Thymus (tissue), 11 donors: ENCODE measurements at regions not wholly inside any gene's neighbourhood (a gene's known extent, or its start where the extent isn't known, plus 50 kb on each side); places are given as distances from the start of the nearest gene placed in this dataset.

Experiments
- DNase-seq, 9 donors: peaks; one replicate each; pipeline ENCODE4 v3.0.0-alpha.2; 2013; ENCODE audit warnings: low spot score in 9 of 9, low read depth in 6 of 9, missing footprints in 1 of 9
- H3K27ac ChIP-seq, 2 donors: one replicate each; pipeline ENCODE4 v1.5.1; 2013; ENCODE audit warnings: control low read depth in 1 of 2, low read depth in 1 of 2, low read length in 1 of 2, mild to moderate bottlenecking in 1 of 2, moderate library complexity in 1 of 2
- H3K27me3 ChIP-seq, 2 donors: one replicate each; pipeline ENCODE4 v1.5.1; 2013; ENCODE audit warnings: low read length in 1 of 2; ENCODE audit not compliant: control insufficient read depth in 2 of 2, insufficient read depth in 1 of 2
- H3K36me3 ChIP-seq, 2 donors: one replicate each; pipeline ENCODE4 v1.5.1; 2013; ENCODE audit warnings: low read length in 1 of 2, mild to moderate bottlenecking in 1 of 2, moderate library complexity in 1 of 2; ENCODE audit not compliant: control insufficient read depth in 2 of 2, insufficient read depth in 2 of 2
- H3K4me1 ChIP-seq, 2 donors: one replicate each; pipeline ENCODE4 v1.5.1; 2013; ENCODE audit warnings: low read length in 2 of 2; ENCODE audit not compliant: control insufficient read depth in 2 of 2, insufficient read depth in 2 of 2
- H3K4me3 ChIP-seq, 2 donors: one replicate each; pipeline ENCODE4 v1.5.1; 2013; ENCODE audit warnings: low read length in 2 of 2, control low read depth in 1 of 2, mild to moderate bottlenecking in 1 of 2
- H3K9me3 ChIP-seq, 2 donors: one replicate each; pipeline ENCODE4 v1.5.1; 2013; ENCODE audit warnings: low read length in 1 of 2, mild to moderate bottlenecking in 1 of 2; ENCODE audit not compliant: control insufficient read depth in 2 of 2, insufficient read depth in 1 of 2
- WGBS: extraction: QIAGEN DNeasy Blood & Tissue Kit; methylation state at CpG from one replicate; pipeline ENCODE4 v1.1.7; 2013; 5-methylcytosine and 5-hydroxymethylcytosine counted together
- donor health status: healthy.

GRCh38 chr13:37385248-37385647, 213.3 kb downstream of the POSTN start:
- H3K27ac ChIP-seq = no peak overlapping the region
- no peaks in the 10 kb centered on the region for H3K4me1 ChIP-seq
- H3K9me3 ChIP-seq = no peaks in the 10 kb centered on the region
- DNase-seq = no peak
- H3K4me3 ChIP-seq = no peak overlapping the region
- 91% methylated on average over 4 of the region's 4 CpGs for WGBS
- no peaks in the 10 kb centered on the region for H3K36me3 ChIP-seq
- H3K27me3 ChIP-seq = no peaks in the 10 kb centered on the region

DNA sequence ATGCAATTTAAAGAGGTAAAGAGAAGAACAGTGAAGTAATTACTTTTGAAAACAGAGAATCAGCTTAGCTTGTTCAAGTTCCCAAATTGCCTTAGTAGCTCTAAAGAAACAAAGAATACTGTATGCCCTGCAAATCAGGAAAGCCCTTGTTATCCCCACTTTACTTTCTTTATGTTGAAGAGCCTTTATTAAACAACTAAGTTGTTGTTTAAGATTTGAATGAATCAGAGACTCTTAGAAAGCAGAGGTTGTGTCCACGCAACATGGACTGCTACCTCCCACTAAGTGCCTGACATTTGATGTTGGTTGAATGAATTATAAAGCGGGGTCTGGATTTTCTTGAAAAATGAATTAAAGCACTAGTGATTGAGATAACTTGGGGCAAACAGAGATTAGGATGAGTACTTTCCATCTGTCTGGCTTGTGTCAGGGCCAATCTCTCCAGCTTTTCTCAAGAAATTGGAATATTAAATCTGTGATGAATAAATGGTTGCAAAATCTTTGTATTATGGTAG, 214.7 kb downstream of the POSTN start:
- H3K4me1 ChIP-seq = no peaks in the 10 kb centered on the region
- H3K4me3 ChIP-seq = no peak overlapping the region
- no peaks in the 10 kb centered on the region for H3K36me3 ChIP-seq
- H3K9me3 ChIP-seq = no peaks in the 10 kb centered on the region
- DNase-seq = no peak
- no peaks in the 10 kb centered on the region for H3K27me3 ChIP-seq
- no peak overlapping the region for H3K27ac ChIP-seq
- whole genome bisulfite sequencing = 99% methylated on average over 2 of the region's 2 CpGs

DNA sequence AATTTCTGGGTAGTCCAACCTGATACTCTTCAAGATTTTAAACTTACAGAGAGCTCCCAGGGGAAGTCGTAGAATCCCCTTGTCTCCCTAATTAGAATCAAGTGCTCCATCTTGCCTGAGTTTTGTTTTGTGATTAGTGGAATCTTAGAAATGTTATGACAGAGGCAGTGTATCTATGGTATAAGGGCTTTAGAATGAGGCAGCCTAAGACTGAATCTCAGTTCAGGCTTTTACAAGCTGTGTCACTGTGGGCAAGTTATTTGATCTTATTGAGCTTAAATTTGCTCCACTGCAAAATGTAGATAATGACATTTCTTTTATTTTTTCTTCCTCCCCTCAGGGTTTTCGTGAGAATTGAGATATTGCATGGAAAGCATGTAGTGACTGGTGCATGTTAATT, 215.5 kb downstream of the POSTN start:
- no peaks in the 10 kb centered on the region for H3K27me3 ChIP-seq
- no peak overlapping the region for H3K4me3 ChIP-seq
- WGBS = 82% methylated on average over 2 of the region's 2 CpGs
- no peak overlapping the region for H3K27ac ChIP-seq
- H3K9me3 ChIP-seq = no peaks in the 10 kb centered on the region
- no peaks in the 10 kb centered on the region for H3K36me3 ChIP-seq
- no peaks in the 10 kb centered on the region for H3K4me1 ChIP-seq
- no peak for DNase-seq

GRCh38 chr13:37382146-37382545, 216.4 kb downstream of the POSTN start:
- DNase-seq = no peak
- no peak overlapping the region for H3K27ac ChIP-seq
- 85% methylated on average over 2 of the region's 2 CpGs for WGBS
- no peaks in the 10 kb centered on the region for H3K4me1 ChIP-seq
- H3K36me3 ChIP-seq = no peaks in the 10 kb centered on the region
- H3K27me3 ChIP-seq = no peaks in the 10 kb centered on the region
- H3K9me3 ChIP-seq = no peaks in the 10 kb centered on the region
- H3K4me3 ChIP-seq = no peak overlapping the region

DNA sequence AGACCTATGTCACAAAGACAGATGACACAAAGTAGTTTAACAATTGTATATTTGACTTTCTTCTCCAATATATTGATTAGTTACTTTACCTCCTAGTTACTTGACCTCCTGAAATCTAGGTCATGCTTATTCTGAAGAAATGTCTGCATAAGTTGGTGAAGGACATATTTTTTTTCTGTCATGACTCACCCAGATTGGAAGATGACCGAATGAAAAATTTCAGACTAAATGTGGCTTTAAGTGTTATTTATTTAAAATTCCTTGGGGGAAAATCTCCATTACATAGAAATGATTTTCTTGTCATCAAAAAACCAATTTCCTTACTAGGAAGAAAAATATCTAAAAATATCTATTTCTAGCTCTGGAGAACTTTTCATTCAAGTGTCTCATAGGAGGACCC, 217.1 kb downstream of the POSTN start:
- Histone ChIP-seq H3K4me3 (no peak overlapping the region), H3K36me3 (no peaks in the 10 kb centered on the region), H3K9me3 (no peaks in the 10 kb centered on the region), H3K27me3 (no peaks in the 10 kb centered on the region), H3K4me1 (no peaks in the 10 kb centered on the region), H3K27ac (no peak overlapping the region)
- WGBS = 94% methylated on average over 1 of the region's 1 CpG
- DNase-seq = no peak

GRCh38 chr13:37379841-37380240, 218.7 kb downstream of the POSTN start:
- H3K27me3 ChIP-seq = no peaks in the 10 kb centered on the region
- H3K27ac ChIP-seq = no peak overlapping the region
- H3K9me3 ChIP-seq = no peaks in the 10 kb centered on the region
- DNase-seq = no peak
- H3K4me1 ChIP-seq = no peaks in the 10 kb centered on the region
- H3K4me3 ChIP-seq = no peak overlapping the region
- no peaks in the 10 kb centered on the region for H3K36me3 ChIP-seq
- 86% methylated on average over 4 of the region's 4 CpGs for WGBS

GRCh38 chr13:37375724-37376123, 222.8 kb downstream of the POSTN start:
- no peaks in the 10 kb centered on the region for H3K9me3 ChIP-seq
- H3K36me3 ChIP-seq = no peaks in the 10 kb centered on the region
- DNase-seq = no peak
- H3K27ac ChIP-seq = no peak overlapping the region
- WGBS = 93% methylated on average over 3 of the region's 3 CpGs
- H3K4me1 ChIP-seq = no peaks in the 10 kb centered on the region
- H3K4me3 ChIP-seq = no peak overlapping the region
- H3K27me3 ChIP-seq = no peaks in the 10 kb centered on the region

GRCh38 chr13:37375071-37375470, 223.5 kb downstream of the POSTN start:
- H3K36me3 ChIP-seq = no peaks in the 10 kb centered on the region
- H3K9me3 ChIP-seq = no peaks in the 10 kb centered on the region
- no peak for DNase-seq
- no peak overlapping the region for H3K27ac ChIP-seq
- no peak overlapping the region for H3K4me3 ChIP-seq
- 81% methylated on average over 1 of the region's 1 CpG for WGBS
- H3K4me1 ChIP-seq = no peaks in the 10 kb centered on the region
- no peaks in the 10 kb centered on the region for H3K27me3 ChIP-seq

GRCh38 chr13:37369616-37370015, 229.0 kb downstream of the POSTN start:
- Histone ChIP-seq H3K27me3 (no peaks in the 10 kb centered on the region), H3K9me3 (no peaks in the 10 kb centered on the region), H3K4me3 (no peak overlapping the region), H3K27ac (no peak overlapping the region), H3K36me3 (no peaks in the 10 kb centered on the region), H3K4me1 (no peaks in the 10 kb centered on the region)
- WGBS = 37% methylated on average over 4 of the region's 4 CpGs
- DNase-seq = no peak

DNA sequence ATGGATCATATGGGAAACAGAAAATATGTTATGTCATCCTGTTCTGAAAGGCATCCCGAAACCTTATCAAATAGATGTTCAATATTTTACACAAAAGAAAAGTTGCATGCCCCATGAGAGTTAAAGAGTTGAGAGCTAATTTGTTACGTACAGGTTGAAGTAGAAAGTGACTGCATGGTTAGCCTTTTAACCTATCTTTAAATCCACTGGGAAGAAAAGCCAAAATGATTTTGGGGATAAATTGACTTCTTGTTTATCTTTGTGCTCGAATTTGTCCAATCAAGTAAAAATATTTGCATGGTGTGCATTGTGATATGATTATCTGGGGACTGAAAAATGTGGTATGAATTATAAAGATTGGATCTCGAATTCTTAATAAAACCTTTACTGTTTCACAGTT, 230.1 kb downstream of the POSTN start:
- Histone ChIP-seq H3K27me3 (no peaks in the 10 kb centered on the region), H3K4me1 (no peaks in the 10 kb centered on the region), H3K36me3 (no peaks in the 10 kb centered on the region), H3K27ac (no peak overlapping the region), H3K9me3 (no peaks in the 10 kb centered on the region), H3K4me3 (no peak overlapping the region)
- DNase-seq = no peak
- 83% methylated on average over 4 of the region's 4 CpGs for WGBS
